ENCODE measurements at regions not wholly inside any gene's neighbourhood (a gene's known extent, or its start where the extent isn't known, plus 50 kb on each side); places are given as distances from the start of the nearest gene placed in this dataset.

DNA sequence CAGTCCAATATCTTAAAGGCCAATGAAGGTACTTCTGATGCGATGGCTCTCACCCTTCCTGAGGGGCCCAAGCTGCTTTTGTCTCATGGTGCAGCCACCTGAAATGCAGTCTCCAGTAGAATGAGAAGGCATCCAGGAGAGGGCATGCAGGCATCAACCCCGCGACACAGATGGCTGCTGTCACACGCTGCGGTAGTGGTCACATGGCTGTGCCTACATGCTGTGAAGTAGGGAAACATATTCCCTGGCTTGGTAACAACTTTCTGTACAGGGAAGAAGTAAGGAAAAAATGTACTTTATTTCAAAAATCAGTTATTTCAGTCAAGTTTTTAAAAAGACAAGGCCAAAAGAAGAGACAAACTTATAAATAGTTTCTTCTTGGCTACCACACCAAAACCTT, 139.9 kb downstream of the TRIML1 start:
- no peak for DNase-seq (ENCODE audit: low read depth)
- H3K4me3 ChIP-seq (ENCODE audit: low read depth, low read length): no peak overlapping the region
- TF ChIP-seq, protein P1, sequence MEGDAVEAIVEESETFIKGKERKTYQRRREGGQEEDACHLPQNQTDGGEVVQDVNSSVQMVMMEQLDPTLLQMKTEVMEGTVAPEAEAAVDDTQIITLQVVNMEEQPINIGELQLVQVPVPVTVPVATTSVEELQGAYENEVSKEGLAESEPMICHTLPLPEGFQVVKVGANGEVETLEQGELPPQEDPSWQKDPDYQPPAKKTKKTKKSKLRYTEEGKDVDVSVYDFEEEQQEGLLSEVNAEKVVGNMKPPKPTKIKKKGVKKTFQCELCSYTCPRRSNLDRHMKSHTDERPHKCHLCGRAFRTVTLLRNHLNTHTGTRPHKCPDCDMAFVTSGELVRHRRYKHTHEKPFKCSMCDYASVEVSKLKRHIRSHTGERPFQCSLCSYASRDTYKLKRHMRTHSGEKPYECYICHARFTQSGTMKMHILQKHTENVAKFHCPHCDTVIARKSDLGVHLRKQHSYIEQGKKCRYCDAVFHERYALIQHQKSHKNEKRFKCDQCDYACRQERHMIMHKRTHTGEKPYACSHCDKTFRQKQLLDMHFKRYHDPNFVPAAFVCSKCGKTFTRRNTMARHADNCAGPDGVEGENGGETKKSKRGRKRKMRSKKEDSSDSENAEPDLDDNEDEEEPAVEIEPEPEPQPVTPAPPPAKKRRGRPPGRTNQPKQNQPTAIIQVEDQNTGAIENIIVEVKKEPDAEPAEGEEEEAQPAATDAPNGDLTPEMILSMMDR (IDR thresholded peaks at IDR 0.05; ENCODE audit: insufficient read depth, low read depth, low read length, missing control alignments): no peak

DNA sequence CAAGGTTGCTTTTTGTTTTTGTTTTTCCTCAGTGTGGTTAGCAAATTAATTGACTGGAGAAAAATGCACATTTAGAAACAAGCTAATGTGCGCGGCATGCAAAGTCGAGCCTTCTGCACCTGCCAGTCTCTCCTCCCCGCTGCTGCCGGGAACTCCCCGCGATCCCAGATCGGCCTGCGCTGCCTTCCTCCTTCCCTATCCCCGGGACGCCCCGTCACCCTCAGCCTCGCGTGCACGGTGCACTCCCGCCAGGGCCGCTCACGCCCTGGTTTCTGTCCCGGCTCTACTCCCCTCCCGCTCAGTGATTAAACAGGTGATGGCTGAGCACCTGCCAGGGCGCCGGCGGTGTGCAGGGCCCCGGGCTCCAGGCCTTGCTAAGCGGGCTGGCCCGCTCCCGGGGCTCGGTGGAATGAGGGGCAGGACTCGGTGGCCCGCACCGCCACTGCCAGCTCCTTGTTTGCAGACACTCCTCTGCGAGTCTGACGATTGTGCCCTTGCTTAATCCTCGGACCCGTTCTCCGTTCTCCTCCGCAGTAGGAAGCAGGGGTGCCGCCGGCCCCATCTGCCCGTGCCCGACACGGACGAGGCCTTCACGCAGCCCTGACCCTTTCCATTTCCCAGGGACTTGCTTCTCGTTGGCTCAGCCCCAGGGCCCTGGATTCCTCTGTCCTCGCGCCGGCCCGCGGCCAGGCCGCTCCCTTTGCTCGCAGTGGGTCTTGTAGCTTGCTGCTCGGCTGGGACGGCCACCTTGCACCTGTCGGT, 143.4 kb downstream of the TRIML1 start:
- no peak overlapping the region for H3K4me3 ChIP-seq (ENCODE audit: low read depth, low read length)
- TF ChIP-seq, protein P1 (IDR thresholded peaks at IDR 0.05; ENCODE audit: insufficient read depth, low read depth, low read length, missing control alignments): no peak

DNA sequence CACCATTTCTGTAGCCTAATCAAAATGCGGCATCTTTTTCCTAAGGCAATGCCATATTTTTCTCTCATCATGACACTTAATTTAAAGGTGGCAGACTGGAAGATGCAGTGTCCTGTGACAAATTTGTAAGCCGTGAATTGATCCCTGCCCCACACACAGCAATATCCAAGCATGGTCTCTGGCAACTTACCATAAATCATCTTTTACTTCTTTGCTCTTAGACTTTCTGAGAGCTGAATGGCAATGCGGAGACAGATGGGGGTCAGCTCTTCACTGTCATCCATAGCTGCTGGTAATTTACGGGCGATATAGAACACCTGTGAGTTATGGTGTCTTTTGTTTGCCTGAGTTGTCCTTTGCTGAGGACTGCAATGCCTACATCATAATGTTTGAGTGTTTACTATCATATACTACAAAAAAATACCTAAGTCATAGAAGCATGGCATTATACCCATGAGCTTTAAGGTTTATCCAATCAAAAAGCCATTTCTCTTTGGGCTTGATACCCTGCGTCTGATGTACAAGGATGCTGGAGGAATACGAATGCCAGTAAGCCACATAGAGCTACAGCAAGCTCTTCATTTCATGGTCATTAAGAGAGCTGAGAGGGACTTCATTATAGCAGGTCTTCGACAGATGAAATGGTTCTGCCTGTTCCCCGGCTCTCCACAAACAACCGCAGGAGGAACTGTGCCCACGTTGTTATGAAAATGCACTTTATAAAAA, 148.1 kb downstream of the TRIML1 start:
- H3K4me3 ChIP-seq (ENCODE audit: low read depth, low read length): no peak overlapping the region
- TF ChIP-seq, protein P1 (IDR thresholded peaks at IDR 0.05; ENCODE audit: insufficient read depth, low read depth, low read length, missing control alignments): no peak
- DNase-seq (ENCODE audit: low read depth): no peak

More for the DNA sequence above, 143.4 kb downstream of the TRIML1 start:
- DNase-seq (ENCODE audit: low read depth): no peak

DNA sequence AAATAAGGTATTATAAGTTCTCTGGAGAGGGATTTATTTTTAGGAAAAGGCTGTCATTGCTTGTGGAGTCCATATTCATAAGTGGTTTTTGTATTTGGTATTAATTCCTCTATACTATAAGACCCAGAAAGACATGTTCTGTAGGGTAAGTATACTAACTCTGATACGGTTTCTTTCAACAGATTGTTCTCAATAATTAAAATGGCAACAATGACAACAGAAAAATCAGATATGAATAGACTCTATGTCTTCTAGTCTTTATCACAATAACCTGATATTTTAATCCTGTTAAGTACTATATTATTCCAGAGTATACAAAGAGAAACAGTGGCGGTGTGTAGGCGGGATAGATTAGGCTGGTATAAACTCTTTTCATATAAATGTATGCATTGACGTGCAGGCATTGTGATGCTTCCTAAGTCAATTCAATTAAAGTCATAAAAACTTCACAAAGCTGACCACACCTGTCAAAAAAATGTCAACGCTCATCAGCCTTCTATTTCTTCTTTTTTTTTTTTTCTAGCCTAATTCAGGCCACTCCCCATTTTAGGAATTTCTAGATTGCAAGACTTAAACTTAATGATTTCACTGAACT, 150.4 kb downstream of the TRIML1 start:
- DNase-seq (ENCODE audit: low read depth): no peak
- no peak overlapping the region for H3K4me3 ChIP-seq (ENCODE audit: low read depth, low read length)
- TF ChIP-seq, protein P1 (IDR thresholded peaks at IDR 0.05; ENCODE audit: insufficient read depth, low read depth, low read length, missing control alignments): no peak

DNA sequence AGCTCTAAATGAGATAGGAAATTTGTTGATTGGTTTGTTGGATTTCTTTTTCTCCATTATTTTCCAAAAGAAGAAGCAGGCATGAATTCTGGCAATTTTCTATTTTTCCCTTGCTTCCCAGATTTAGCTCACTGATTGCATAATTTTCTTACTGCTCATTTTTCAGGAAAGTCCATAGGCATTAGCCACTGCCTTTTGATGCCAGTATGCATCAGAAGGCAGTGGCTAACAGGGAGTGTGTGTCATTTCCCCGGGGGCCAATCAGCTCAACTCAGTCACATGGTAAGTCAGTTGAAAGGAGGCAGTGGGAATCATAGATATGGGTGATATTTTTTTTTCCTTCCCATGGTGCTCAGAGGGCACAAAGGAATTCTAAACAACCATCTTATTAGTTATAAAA, 156.7 kb downstream of the TRIML1 start:
- DNase-seq (ENCODE audit: low read depth): no peak

DNA sequence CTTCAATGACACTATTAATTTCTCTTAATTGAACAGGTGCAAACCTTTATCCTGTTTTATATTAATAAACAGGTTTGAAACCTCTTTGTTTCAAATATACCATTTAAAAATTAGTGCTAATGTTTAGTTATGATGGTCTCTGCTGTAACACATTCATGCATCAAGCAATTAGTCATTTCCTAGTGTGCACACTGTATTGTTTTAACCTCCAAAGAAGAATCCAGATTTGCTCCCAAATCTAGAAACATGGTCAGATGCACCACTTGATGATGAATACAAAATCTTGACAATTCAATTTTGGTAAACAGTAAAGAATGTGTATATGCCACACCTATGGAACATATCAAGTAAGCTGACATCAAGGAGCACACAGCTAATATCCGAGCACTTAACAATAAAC, 157.1 kb downstream of the TRIML1 start:
- no peak overlapping the region for H3K4me3 ChIP-seq (ENCODE audit: low read depth, low read length)
- TF ChIP-seq, protein P1 (IDR thresholded peaks at IDR 0.05; ENCODE audit: insufficient read depth, low read depth, low read length, missing control alignments): no peak
- no peak for DNase-seq (ENCODE audit: low read depth)

More for the DNA sequence above, 156.7 kb downstream of the TRIML1 start:
- TF ChIP-seq, protein P1 (IDR thresholded peaks at IDR 0.05; ENCODE audit: insufficient read depth, low read depth, low read length, missing control alignments): no peak
- no peak overlapping the region for H3K4me3 ChIP-seq (ENCODE audit: low read depth, low read length)
